Inflammatory macrophage treated with lipopolysaccharide for 4 hours (primary cell): ENCODE measurements at regions not wholly inside any gene's neighbourhood (a gene's known extent, or its start where the extent isn't known, plus 50 kb on each side); places are given as distances from the start of the nearest gene placed in this dataset.

ENCODE experiments used
- DNase-seq: peaks from one replicate; pipeline ENCODE4 v3.0.0-alpha.2; 2020

- DNase-seq = no peak
Observed at GRCh38 chr3:150300388-150300787, 107.7 kb upstream of the TSC22D2 start.

GRCh38 chr3:150299201-150299600, 108.9 kb upstream of the TSC22D2 start:
- no peak for DNase-seq

DNA sequence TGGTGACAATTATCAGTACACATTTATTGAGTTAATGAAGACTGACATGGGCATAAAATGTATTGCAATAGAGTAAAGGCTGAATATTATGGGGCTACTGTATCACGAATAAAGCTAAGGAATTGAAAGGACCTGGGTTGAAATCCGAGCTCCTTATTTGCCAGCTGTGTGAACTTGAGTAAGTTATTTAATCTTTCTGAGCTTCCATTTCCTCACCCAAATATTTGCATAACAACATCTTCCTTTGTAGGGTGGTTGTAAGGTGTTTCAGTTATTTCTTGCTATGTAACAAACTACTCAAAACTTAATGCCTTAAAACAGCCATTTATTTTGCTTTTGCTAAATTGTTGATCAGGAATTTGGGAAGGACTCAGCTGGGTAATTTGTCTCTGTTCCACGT, 111.1 kb upstream of the TSC22D2 start:
- DNase-seq = no peak

DNA sequence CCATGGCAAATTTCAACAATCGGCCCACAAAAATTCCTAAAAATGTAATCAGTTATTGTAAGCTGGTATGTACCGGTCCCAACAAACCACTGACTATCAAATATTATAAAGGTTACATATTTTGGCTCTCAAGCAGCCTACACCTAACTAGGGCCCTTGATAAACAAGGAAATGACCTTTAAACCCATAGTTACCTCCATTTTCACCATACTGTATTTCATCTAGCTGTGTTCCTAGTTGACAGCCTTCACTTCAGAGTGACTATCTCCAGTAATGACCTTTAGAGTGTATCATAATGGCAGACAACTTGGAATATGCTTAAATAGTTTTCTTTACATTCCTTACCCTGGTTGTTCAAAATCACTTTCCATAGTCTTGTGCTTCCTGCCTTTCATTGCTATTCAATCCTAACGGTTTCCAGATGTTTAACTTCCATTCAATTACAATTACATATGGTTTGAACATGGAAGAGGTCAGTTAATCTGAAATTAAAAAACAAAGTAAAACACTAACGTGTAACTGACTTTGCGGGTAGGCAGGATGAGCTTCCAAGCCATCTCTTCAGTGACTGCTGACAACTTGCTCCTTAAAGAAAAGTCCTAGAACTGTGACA, 111.9 kb upstream of the TSC22D2 start:
- no peak for DNase-seq

- no peak for DNase-seq
Observed at GRCh38 chr3:150293401-150294001, 114.6 kb upstream of the TSC22D2 start.

GRCh38 chr3:150292891-150293290, 115.2 kb upstream of the TSC22D2 start:
- no peak for DNase-seq

DNA sequence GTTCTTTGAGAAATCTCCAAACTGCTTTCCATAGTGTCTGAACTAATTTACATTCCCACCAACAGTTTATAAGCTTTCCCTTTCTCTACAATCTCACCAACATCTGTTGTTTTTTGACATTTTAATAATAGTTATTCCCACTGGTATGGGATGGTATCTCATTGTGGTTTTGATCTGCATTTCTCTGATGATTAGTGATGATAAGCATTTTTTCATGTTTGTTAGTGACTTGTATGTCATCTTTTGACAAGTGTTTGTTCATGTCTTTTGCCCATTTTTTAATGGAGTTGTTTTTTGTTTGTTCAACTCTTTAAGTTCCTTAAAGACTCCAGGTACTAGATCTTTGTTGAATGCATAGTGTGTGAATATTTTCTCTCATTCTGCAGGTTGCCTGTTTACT, 116.6 kb upstream of the TSC22D2 start:
- DNase-seq = no peak

GRCh38 chr3:150286390-150287147, 121.5 kb upstream of the TSC22D2 start:
- peak; percentile 38 for DNase-seq

GRCh38 chr3:150285601-150286000, 122.5 kb upstream of the TSC22D2 start:
- no peak for DNase-seq

- no peak for DNase-seq
Observed at GRCh38 chr3:150278843-150279381, 129.2 kb upstream of the TSC22D2 start.

DNA sequence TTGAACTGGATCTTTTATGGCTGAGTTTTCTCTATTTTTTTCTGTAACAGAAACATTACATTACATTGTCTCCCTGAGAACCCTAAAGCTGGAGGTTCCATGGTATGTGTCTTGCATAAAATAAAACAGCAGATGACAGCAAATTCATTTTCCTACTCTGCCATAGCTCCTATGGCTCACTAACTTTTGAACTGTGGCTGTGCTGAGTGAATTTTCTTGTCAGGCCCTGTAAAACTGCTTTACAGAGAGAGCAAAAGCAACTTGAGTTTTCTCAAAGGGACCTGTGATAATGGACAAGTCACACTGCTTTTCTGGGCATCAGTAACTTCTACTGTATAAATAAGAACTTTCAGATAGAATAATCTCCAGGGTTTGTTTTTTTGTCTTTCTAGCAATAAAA, 129.9 kb upstream of the TSC22D2 start:
- DNase-seq = no peak

GRCh38 chr3:150277444-150277843, 130.7 kb upstream of the TSC22D2 start:
- DNase-seq = no peak

- peak; percentile 20 for DNase-seq
Observed at GRCh38 chr3:150275941-150276340, 132.2 kb upstream of the TSC22D2 start.

GRCh38 chr3:150274372-150274771, 133.7 kb upstream of the TSC22D2 start:
- no peak for DNase-seq

DNA sequence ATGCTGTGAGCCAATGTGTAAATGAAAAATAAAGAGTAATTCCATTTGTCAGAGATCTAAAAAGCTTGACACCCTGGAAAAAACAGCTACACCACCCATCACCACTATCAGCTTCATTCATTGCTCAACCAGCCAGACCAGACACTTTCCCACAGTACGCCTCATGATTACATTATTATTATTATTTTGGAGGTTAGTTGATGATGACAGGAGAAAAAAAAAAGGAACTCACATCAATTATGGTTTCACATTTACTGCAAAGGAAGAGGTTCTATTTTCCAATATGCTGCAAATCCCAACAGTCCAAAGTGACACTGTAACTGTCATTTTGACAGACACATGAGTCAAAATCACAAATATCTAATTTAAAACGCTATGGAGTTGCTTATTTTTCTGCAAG, 134.7 kb upstream of the TSC22D2 start:
- DNase-seq = peak; percentile 90

- no peak for DNase-seq
Observed at GRCh38 chr3:150271591-150271960, 136.5 kb upstream of the TSC22D2 start.

DNA sequence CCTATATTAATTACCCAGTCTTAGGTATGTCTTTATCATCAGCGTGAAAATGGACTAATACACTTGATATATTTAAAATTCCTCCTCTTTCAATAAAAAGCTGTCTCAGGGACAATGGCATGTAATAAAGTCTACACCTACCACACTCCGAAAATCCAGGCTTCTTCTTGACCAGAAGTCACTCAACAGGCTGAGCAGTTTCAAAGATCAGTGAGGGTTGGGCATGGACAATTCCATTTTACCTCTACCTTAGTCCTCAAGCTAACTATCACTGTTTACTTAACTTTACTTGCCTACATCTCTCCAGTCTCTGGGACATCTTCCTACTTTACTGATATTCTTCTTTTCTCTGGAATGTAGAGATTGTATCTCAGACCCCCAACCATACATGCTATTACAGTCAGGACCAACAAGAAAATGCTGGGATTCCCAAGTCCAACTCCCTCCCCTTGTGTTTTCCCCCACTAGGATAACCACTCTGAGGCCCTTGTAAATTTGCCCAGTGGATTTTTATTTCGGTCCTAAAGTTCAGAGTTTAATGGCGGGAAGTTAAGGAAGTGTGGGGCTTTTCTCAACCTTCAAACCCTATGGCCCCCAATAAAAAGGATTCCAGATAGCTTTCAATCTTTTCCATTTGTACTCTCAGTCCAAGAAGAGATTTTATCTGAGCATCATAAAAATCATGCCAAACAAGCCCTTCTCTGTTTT, 137.1 kb upstream of the TSC22D2 start:
- DNase-seq = no peak

- peak; percentile 57 for DNase-seq
Observed at GRCh38 chr3:150270444-150270843, 137.7 kb upstream of the TSC22D2 start.

- DNase-seq = no peak
Observed at GRCh38 chr3:150269526-150269925, 138.6 kb upstream of the TSC22D2 start.

DNA sequence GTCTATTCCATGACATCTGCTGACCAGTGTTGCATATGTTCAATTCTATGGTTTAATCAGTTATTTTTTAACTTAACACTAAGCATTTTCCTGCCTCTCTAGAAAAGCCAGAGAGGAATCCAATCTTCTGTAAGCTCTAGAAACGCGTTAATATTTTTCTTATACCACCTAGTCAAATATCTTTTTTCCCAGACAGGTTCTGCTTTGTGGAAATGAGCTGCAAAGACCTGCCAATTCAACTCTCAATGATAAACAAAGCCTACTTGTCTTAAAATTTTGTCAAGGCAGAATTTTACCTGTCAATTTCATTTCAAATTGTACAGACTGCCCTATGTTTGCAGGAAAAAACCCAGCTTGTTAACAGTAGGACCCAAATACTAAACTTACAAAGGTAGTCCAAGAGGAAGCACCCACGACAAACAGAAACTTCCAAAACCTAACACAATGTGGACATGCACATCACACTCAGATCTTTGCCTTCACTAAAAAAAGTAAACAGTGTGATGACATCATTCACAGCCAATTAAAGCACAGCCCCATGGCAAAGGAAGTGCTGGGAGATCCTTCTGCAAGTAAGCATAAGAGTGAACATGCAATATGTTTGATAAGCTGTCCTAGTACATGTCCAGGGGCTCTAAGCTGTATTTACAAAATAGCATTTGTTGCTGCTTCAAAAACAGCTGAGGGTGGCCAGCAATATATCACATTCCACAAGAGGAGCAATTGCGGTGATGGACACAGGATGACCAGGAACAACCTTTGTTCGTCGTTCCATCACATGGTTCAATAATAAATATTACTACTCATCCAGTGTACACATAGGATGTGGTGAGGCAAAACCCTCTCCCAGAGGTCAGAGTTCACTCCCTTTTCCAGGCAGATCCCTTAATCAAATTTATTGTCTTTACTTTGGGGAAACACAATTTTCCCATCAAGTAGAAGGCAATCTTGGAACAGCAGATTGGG, 139.4 kb upstream of the TSC22D2 start:
- peak; percentile 30 for DNase-seq

GRCh38 chr3:150267288-150267687, 140.8 kb upstream of the TSC22D2 start:
- DNase-seq = no peak

GRCh38 chr3:150265305-150265704, 142.8 kb upstream of the TSC22D2 start:
- no peak for DNase-seq
